ENCODE measurements at regions not wholly inside any gene's neighbourhood (a gene's known extent, or its start where the extent isn't known, plus 50 kb on each side); places are given as distances from the start of the nearest gene placed in this dataset.
A peak's percentile ranks its signal among the peaks of the same experiment; 100 is the strongest.

DNA sequence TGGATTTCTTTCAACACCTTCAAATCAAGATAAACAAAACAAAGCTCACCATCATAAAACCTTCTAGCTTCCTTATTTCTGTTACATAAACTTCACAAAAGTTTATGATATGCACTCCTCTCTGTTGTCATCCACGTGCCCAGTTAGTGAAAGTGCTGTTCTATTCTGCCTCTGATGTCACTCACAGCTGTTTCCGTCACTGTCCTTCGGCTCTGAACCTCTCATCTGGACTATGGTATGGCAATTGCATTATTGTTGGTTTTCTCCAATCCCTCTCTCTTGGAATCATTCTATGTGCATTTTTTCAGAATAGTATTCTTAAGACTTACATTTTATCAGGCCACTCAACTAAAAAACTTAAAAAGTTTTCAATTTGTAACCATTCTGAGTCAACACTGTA lies 264.2 kb upstream of the DAPK1 start:
- H3K4me3 ChIP-seq = no peak overlapping the region
- intact Hi-C loops (cut with DNase I) = no loop called here
- no peaks in the 10 kb centered on the region for H3K27me3 ChIP-seq
- DNase-seq (ENCODE audit: extremely low spot score in 2 of 2) = no peak
- TF ChIP-seq POLR2AphosphoS5 (IDR thresholded peaks at IDR 0.05; ENCODE audit: insufficient read depth in 1 of 2, low read depth in 1 of 2) (no peak), POLR2A (IDR thresholded peaks at IDR 0.05) (no peak)
- TF ChIP-seq, protein P1, sequence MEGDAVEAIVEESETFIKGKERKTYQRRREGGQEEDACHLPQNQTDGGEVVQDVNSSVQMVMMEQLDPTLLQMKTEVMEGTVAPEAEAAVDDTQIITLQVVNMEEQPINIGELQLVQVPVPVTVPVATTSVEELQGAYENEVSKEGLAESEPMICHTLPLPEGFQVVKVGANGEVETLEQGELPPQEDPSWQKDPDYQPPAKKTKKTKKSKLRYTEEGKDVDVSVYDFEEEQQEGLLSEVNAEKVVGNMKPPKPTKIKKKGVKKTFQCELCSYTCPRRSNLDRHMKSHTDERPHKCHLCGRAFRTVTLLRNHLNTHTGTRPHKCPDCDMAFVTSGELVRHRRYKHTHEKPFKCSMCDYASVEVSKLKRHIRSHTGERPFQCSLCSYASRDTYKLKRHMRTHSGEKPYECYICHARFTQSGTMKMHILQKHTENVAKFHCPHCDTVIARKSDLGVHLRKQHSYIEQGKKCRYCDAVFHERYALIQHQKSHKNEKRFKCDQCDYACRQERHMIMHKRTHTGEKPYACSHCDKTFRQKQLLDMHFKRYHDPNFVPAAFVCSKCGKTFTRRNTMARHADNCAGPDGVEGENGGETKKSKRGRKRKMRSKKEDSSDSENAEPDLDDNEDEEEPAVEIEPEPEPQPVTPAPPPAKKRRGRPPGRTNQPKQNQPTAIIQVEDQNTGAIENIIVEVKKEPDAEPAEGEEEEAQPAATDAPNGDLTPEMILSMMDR (IDR thresholded peaks at IDR 0.05) = no peak
- H3K27ac ChIP-seq = no peak overlapping the region
- no peaks in the 10 kb centered on the region for H3K4me1 ChIP-seq
- H3K36me3 ChIP-seq = no peaks in the 10 kb centered on the region
- H3K9me3 ChIP-seq = no peaks in the 10 kb centered on the region

DNA sequence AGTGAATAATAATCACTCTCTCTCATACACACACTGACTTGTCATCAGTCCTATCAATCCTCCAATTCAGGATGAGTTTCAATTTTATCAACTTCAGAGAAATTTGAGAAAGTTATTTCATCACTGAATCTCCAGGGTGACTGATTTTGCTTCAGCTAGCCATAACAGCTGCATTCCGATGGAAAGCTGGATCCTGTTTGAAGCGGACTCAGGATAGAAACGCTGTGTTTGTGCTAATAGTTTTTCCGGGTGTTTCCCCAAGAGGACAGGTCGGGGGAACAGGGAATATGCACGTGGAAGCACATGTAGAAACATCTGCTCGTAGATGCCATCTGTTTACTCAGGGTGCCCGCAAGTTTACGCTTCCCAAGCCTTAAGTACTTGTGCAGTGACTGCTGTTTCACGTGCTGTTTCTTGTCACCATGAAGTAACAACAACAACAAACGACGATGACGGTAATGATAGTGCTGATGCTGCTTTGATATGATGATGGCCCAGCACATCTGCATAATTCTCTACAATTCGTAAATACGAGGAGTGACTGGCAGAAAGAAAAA lies 263.7 kb upstream of the DAPK1 start:
- no peaks in the 10 kb centered on the region for H3K9me3 ChIP-seq
- peak in 1 of 2 donors; percentile 54 for DNase-seq (ENCODE audit: extremely low spot score in 2 of 2)
- H3K36me3 ChIP-seq = no peaks in the 10 kb centered on the region
- H3K27me3 ChIP-seq = no peaks in the 10 kb centered on the region
- H3K4me1 ChIP-seq = no peaks in the 10 kb centered on the region
- no peak overlapping the region for H3K4me3 ChIP-seq
- intact Hi-C loops (cut with DNase I) = no loop called here
- TF ChIP-seq, protein P1 (IDR thresholded peaks at IDR 0.05) = no peak
- TF ChIP-seq POLR2A (IDR thresholded peaks at IDR 0.05) (no peak), POLR2AphosphoS5 (IDR thresholded peaks at IDR 0.05; ENCODE audit: insufficient read depth in 1 of 2, low read depth in 1 of 2) (no peak)
- no peak overlapping the region for H3K27ac ChIP-seq

DNA sequence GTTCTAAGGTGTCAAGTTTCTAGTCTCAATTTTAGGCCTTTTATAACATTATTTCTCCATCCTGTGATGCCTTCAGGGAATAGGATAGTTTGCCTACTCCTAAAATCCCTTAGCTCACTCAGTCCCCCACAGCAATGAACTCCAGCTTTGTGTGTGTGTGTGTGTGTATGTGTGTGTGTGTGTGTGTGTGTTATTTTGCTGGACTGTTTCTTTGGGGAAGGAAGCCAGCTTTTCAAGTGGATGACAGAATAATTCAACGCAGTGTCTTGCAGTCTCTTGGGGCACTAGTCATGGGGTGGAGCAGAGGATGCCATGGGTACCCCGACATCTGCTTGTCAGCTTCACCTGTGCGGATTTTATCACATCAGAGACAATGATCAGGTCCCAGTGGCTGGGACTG lies 262.8 kb upstream of the DAPK1 start:
- TF ChIP-seq, protein P1 (IDR thresholded peaks at IDR 0.05) = no peak
- TF ChIP-seq POLR2A (IDR thresholded peaks at IDR 0.05) (no peak), POLR2AphosphoS5 (IDR thresholded peaks at IDR 0.05; ENCODE audit: insufficient read depth in 1 of 2, low read depth in 1 of 2) (no peak)
- Histone ChIP-seq H3K4me1 (no peaks in the 10 kb centered on the region), H3K36me3 (no peaks in the 10 kb centered on the region), H3K4me3 (no peak overlapping the region), H3K27ac (no peak overlapping the region), H3K9me3 (no peaks in the 10 kb centered on the region), H3K27me3 (no peaks in the 10 kb centered on the region)
- intact Hi-C loops (cut with DNase I) = no loop called here
- peak in 1 of 2 donors; percentile 32 for DNase-seq (ENCODE audit: extremely low spot score in 2 of 2)

DNA sequence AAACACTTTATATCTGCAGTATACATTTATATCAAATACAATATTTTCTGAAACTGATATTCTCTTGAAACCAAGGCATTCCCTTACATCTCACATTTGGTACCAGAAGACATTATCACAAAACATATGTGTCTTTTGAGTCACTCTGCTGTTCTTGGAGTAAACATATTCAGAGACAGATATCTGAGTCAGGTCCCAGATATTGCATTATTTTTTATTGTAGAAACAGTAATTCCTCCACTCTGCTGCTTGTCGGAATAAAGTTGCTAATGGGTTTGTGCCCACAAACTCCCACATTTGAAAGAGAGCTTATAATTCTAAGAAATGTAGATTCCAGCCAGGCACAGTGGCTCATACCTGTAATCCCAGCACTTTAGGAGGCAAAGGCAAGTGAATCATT lies 261.1 kb upstream of the DAPK1 start:
- H3K36me3 ChIP-seq = no peaks in the 10 kb centered on the region
- peak in 1 of 2 donors; percentile 13 for DNase-seq (ENCODE audit: extremely low spot score in 2 of 2)
- H3K4me3 ChIP-seq = no peak overlapping the region
- TF ChIP-seq POLR2A (IDR thresholded peaks at IDR 0.05) = no peak
- TF ChIP-seq, protein P1 (IDR thresholded peaks at IDR 0.05) = no peak
- no peak for TF ChIP-seq POLR2AphosphoS5 (IDR thresholded peaks at IDR 0.05; ENCODE audit: insufficient read depth in 1 of 2, low read depth in 1 of 2)
- no peaks in the 10 kb centered on the region for H3K27me3 ChIP-seq
- no peak overlapping the region for H3K27ac ChIP-seq
- H3K4me1 ChIP-seq = no peaks in the 10 kb centered on the region
- H3K9me3 ChIP-seq = no peaks in the 10 kb centered on the region
- intact Hi-C loops (cut with DNase I) = no loop called here

DNA sequence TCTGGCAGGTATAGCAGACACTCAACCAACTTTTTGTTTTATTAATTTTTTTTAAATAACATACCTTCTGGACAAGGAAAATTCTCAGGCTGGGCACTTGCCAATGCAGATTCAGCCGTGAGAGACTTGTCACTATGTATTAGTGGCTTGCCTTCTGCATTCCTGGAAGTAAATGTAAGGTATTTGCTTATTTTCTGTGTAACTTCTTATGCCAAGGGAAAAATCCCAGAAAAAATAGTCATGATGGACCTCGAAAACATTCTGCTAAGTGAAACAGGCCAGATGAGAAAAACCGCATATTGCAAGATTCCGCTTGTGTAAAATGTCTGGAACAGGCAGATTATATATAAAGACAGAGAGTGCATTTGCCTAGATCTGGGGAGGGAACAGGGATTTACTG lies 260.3 kb upstream of the DAPK1 start:
- TF ChIP-seq, protein P1 (IDR thresholded peaks at IDR 0.05) = no peak
- intact Hi-C loops (cut with DNase I) = no loop called here
- H3K4me3 ChIP-seq = no peak overlapping the region
- H3K27ac ChIP-seq = no peak overlapping the region
- H3K9me3 ChIP-seq = no peaks in the 10 kb centered on the region
- DNase-seq (ENCODE audit: extremely low spot score in 2 of 2) = peak in 1 of 2 donors; percentile 27
- no peaks in the 10 kb centered on the region for H3K27me3 ChIP-seq
- H3K36me3 ChIP-seq = no peaks in the 10 kb centered on the region
- H3K4me1 ChIP-seq = no peaks in the 10 kb centered on the region

All from vagina (tissue), 2 donors.